Keratinocyte (primary cell): ENCODE measurements at regions not wholly inside any gene's neighbourhood (a gene's known extent, or its start where the extent isn't known, plus 50 kb on each side); places are given as distances from the start of the nearest gene placed in this dataset.

Source experiments
- DNase-seq: peaks from one replicate; pipeline ENCODE4 v3.0.0-alpha.2; 2011; ENCODE audit warnings: low read depth, missing footprints, low spot score
- FAIRE-seq: peaks from 2 replicates; lab custom pipeline; 2011; peaks lifted over from hg19 to GRCh38; lab: Jason Lieb, UNC
- H2AFZ ChIP-seq: 2 replicates; pipeline ENCODE4 v1.6.0; 2012; ENCODE audit warnings: low read length, control low read depth, inconsistent platforms; ENCODE audit not compliant: control insufficient read depth
- H3K27ac ChIP-seq: 2 replicates; pipeline ENCODE4 v1.5.1; 2011; ENCODE audit warnings: low read length; ENCODE audit not compliant: control insufficient read depth, insufficient read depth
- H3K27me3 ChIP-seq: 3 replicates; pipeline ENCODE4 v1.6.0; 2011; ENCODE audit warnings: low read length; ENCODE audit not compliant: control insufficient read depth, insufficient read depth; ENCODE audit errors: extremely low read depth
- H3K36me3 ChIP-seq, 2 experiments: 2 replicates in 1 of 2; 3 replicates in 1 of 2; pipeline ENCODE4 v1.5.1; 2011; ENCODE audit warnings: low read length in 2 of 2, mild to moderate bottlenecking in 1 of 2; ENCODE audit not compliant: control insufficient read depth in 2 of 2, insufficient read depth in 2 of 2; ENCODE audit errors: extremely low read depth in 1 of 2
- H3K4me1 ChIP-seq: 3 replicates; pipeline ENCODE4 v1.5.1; 2011; ENCODE audit warnings: low read length; ENCODE audit not compliant: control insufficient read depth, insufficient read depth; ENCODE audit errors: extremely low read depth
- H3K4me2 ChIP-seq: 3 replicates; pipeline ENCODE4 v1.6.0; 2011; ENCODE audit warnings: low read depth, low read length; ENCODE audit not compliant: control insufficient read depth, insufficient read depth; ENCODE audit errors: extremely low read depth
- H3K4me3 ChIP-seq, 3 experiments: fragments of 200-600 bp in 1 of 3; sonication (generic) in 1 of 3; 2 replicates in 2 of 3; 3 replicates in 1 of 3; pipeline ENCODE4 v1.5.1; 2011 to 2016; ENCODE audit warnings: low read length in 3 of 3, mild to moderate bottlenecking in 3 of 3, control low read depth in 2 of 3, inconsistent platforms in 1 of 3, low read depth in 1 of 3, mixed read lengths in 1 of 3, mixed run types in 1 of 3, moderate library complexity in 1 of 3; ENCODE audit not compliant: control insufficient read depth in 2 of 3, insufficient read depth in 2 of 3; ENCODE audit errors: extremely low read depth in 1 of 3
- H3K79me2 ChIP-seq: 2 replicates; pipeline ENCODE4 v1.6.0; 2012; ENCODE audit warnings: low read length; ENCODE audit not compliant: control insufficient read depth, insufficient read depth
- H3K9ac ChIP-seq: 3 replicates; pipeline ENCODE4 v1.6.0; 2011; ENCODE audit warnings: low read length; ENCODE audit not compliant: control insufficient read depth, insufficient read depth; ENCODE audit errors: extremely low read depth
- H3K9me1 ChIP-seq: 3 replicates; pipeline ENCODE4 v1.6.0; 2011; ENCODE audit warnings: low read length; ENCODE audit not compliant: control insufficient read depth, insufficient read depth; ENCODE audit errors: extremely low read depth
- H3K9me3 ChIP-seq: 2 replicates; pipeline ENCODE4 v1.5.1; 2012; ENCODE audit warnings: low read depth, low read length; ENCODE audit not compliant: control insufficient read depth
- H4K20me1 ChIP-seq: 3 replicates; pipeline ENCODE4 v1.6.0; 2011; ENCODE audit warnings: low read length; ENCODE audit not compliant: control insufficient read depth, insufficient read depth; ENCODE audit errors: extremely low read depth
- CTCF ChIP-seq, 3 experiments: IDR thresholded peaks in 1 of 3; conservative IDR thresholded peaks in 1 of 3; optimal IDR thresholded peaks in 1 of 3; 2 replicates in 2 of 3; 3 replicates in 1 of 3; pipeline versions ENCODE3 to v1.5.1; 2011; ENCODE audit warnings: low read length in 3 of 3, mild to moderate bottlenecking in 3 of 3, moderate library complexity in 2 of 3, control low read depth in 1 of 3, inconsistent platforms in 1 of 3; ENCODE audit not compliant: insufficient read depth in 2 of 3; ENCODE audit errors: extremely low read depth in 1 of 3
- EZH2 ChIP-seq: IDR thresholded peaks from one replicate; pipeline ENCODE4 v1.6.1; 2012; ENCODE audit warnings: inconsistent platforms, mild to moderate bottlenecking, low read length, moderate library complexity
- dilution Hi-C: fragments of 300-500 bp; cut with MboI; formaldehyde crosslinking; loops from one replicate; pipeline ENCODE4 v1.7.0; 2020; ENCODE audit warnings: low sequenced_read_pairs; ENCODE audit not compliant: extremely low pct_ligation_motif_present

GRCh38 chr14:71597287-71597920 lies 334.8 kb upstream of the RGS6 start:
- H3K79me2 ChIP-seq: peaks cover 14% of the 10 kb centered on the region
- dilution Hi-C loops: no loop called here

DNA sequence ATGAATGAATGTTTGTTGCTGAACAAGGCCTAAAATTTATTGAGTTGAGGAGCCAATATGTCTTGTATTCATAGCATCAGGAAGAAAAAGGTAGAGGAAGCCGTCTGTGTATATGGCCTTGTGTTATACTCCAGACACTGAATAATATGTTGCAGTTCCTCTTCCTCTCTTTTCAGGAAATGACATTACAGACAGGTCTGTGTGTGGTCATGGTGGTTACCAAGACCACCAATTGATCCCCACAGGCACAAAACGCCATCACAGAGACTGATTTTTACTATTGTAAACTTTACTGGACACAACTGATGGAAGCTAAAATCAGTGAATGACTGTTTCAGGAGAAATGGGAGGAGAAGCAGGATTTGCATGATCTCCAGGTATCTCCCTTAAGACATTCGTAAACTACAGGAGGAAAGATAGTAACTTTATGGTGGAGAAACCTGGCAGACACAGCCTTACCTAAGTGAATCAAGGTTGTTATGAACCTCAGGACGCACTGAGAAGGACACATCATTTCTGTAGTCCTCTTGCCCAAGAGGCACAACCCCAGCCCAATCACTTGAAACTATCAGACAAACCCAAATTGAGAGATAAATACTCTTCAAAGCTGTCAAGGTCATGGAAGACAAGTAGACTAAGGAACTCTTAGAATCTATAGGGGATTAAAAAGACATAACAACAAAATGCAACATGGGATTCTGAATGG lies 334.1 kb upstream of the RGS6 start:
- Histone ChIP-seq H3K9me1 (no peaks in the 10 kb centered on the region), H3K9me3 (no peaks in the 10 kb centered on the region), H3K9ac (no peak overlapping the region), H2AFZ (no peak overlapping the region), H3K4me1 (peaks cover 11% of the 10 kb centered on the region), H3K4me2 (no peak overlapping the region), H3K4me3 (no peak overlapping the region), H3K36me3 (no peaks in the 10 kb centered on the region), H4K20me1 (no peaks in the 10 kb centered on the region), H3K27me3 (no peaks in the 10 kb centered on the region), H3K79me2 (peaks cover 16% of the 10 kb centered on the region), H3K27ac (no peak overlapping the region)
- dilution Hi-C loops: no loop called here
- DNase-seq: no peak
- no peak for TF ChIP-seq EZH2
- TF ChIP-seq CTCF (optimal IDR thresholded peaks at IDR 0.05 in 1 of 3, IDR thresholded peaks at IDR 0.05 in 1 of 3, conservative IDR thresholded peaks at IDR 0.05 in 1 of 3; ENCODE audit: extremely low read depth in 1 of 3, insufficient read depth in 2 of 3, low read length in 3 of 3): no peak
- no peak for FAIRE-seq

More at GRCh38 chr14:71597287-71597920, 334.8 kb upstream of the RGS6 start:
- no peak overlapping the region for H3K9ac ChIP-seq
- H2AFZ ChIP-seq: no peak overlapping the region
- DNase-seq (no peak), FAIRE-seq (peak; percentile 94)
- H3K27me3 ChIP-seq: no peaks in the 10 kb centered on the region
- H3K36me3 ChIP-seq: no peaks in the 10 kb centered on the region
- H3K4me3 ChIP-seq: peak overlapping the region in 1 of 3 experiments; percentile 19
- TF ChIP-seq EZH2 (no peak), CTCF (optimal IDR thresholded peaks at IDR 0.05 in 1 of 3, IDR thresholded peaks at IDR 0.05 in 1 of 3, conservative IDR thresholded peaks at IDR 0.05 in 1 of 3; ENCODE audit: extremely low read depth in 1 of 3, insufficient read depth in 2 of 3, low read length in 3 of 3) (no peak)
- H3K27ac ChIP-seq: no peak overlapping the region
- H3K4me1 ChIP-seq: peaks cover 13% of the 10 kb centered on the region
- no peaks in the 10 kb centered on the region for H4K20me1 ChIP-seq
- no peaks in the 10 kb centered on the region for H3K9me3 ChIP-seq
- peak overlapping the region; percentile 45 for H3K4me2 ChIP-seq
- H3K9me1 ChIP-seq: no peaks in the 10 kb centered on the region
